DOHH2 (cell line): ENCODE measurements at regions not wholly inside any gene's neighbourhood (a gene's known extent, or its start where the extent isn't known, plus 50 kb on each side); places are given as distances from the start of the nearest gene placed in this dataset.

ENCODE experiments used
- H3F3A ChIP-seq: fragments of 200-600 bp; sonication (generic), shearing (Covaris generic); 2 replicates; pipeline ENCODE4 v1.6.0; 2016; ENCODE audit warnings: antibody characterized with exemption, mild to moderate bottlenecking; ENCODE audit not compliant: control insufficient read depth, insufficient read depth
- H3K27ac ChIP-seq: fragments of 200-600 bp; sonication (generic); 2 replicates; pipeline ENCODE4 v1.5.1; 2014; ENCODE audit warnings: low read depth, mild to moderate bottlenecking, low read length, moderate library complexity
- H3K27me3 ChIP-seq: fragments of 200-600 bp; sonication (generic); 2 replicates; pipeline ENCODE4 v1.6.1; 2014; ENCODE audit warnings: mild to moderate bottlenecking, low read length, mixed read lengths; ENCODE audit not compliant: control insufficient read depth
- H3K36me3 ChIP-seq: fragments of 200-600 bp; sonication (generic); 2 replicates; pipeline ENCODE4 v1.6.1; 2014; ENCODE audit warnings: mild to moderate bottlenecking, low read length, moderate library complexity, mixed read lengths; ENCODE audit not compliant: control insufficient read depth
- H3K4me1 ChIP-seq: fragments of 200-600 bp; sonication (generic); 2 replicates; pipeline ENCODE4 v1.6.1; 2014; ENCODE audit warnings: mild to moderate bottlenecking, low read length, mixed read lengths; ENCODE audit not compliant: control insufficient read depth
- H3K4me2 ChIP-seq: fragments of 200-600 bp; sonication (generic); 2 replicates; pipeline ENCODE4 v1.6.0; 2014; ENCODE audit warnings: mild to moderate bottlenecking, low read length, moderate library complexity
- H3K4me3 ChIP-seq: fragments of 200-600 bp; sonication (generic); 2 replicates; pipeline ENCODE4 v1.5.1; 2014; ENCODE audit warnings: mild to moderate bottlenecking, low read length, mixed read lengths
- H3K79me2 ChIP-seq: fragments of 200-600 bp; sonication (generic); 2 replicates; pipeline ENCODE4 v1.6.1; 2014; ENCODE audit warnings: mild to moderate bottlenecking, low read length, mixed read lengths; ENCODE audit not compliant: control insufficient read depth
- H3K9me2 ChIP-seq: fragments of 200-600 bp; sonication (generic); replicated peaks from 2 replicates; pipeline ENCODE4 v1.6.1; 2014; ENCODE audit warnings: mild to moderate bottlenecking, low read length, mixed read lengths; ENCODE audit not compliant: control insufficient read depth
- H3K9me3 ChIP-seq: fragments of 200-600 bp; sonication (generic); 2 replicates; pipeline ENCODE4 v1.6.1; 2014; ENCODE audit warnings: antibody characterized with exemption, low read length, mixed read lengths; ENCODE audit not compliant: control insufficient read depth, insufficient read depth
- H4K20me1 ChIP-seq: fragments of 200-600 bp; sonication (generic); 2 replicates; pipeline ENCODE4 v1.6.0; 2014; ENCODE audit warnings: low read depth, mild to moderate bottlenecking, antibody characterized with exemption, low read length, moderate library complexity; ENCODE audit not compliant: control insufficient read depth, insufficient read depth
- EZH2phosphoT487 ChIP-seq: fragments of 200-600 bp; sonication (generic); IDR thresholded peaks from 2 replicates; pipeline ENCODE4 v1.6.1; 2017; ENCODE audit warnings: borderline replicate concordance, mild to moderate bottlenecking, antibody characterized with exemption, low read length, moderate library complexity, mixed read lengths
- TF ChIP-seq, protein P1 (sequence below): fragments of 200-600 bp; sonication (generic); IDR thresholded peaks from one replicate; pipeline ENCODE4 v1.5.1; 2014; ENCODE audit warnings: antibody characterized with exemption, mild to moderate bottlenecking, low read depth, low read length; ENCODE audit not compliant: poor library complexity, severe bottlenecking

DNA sequence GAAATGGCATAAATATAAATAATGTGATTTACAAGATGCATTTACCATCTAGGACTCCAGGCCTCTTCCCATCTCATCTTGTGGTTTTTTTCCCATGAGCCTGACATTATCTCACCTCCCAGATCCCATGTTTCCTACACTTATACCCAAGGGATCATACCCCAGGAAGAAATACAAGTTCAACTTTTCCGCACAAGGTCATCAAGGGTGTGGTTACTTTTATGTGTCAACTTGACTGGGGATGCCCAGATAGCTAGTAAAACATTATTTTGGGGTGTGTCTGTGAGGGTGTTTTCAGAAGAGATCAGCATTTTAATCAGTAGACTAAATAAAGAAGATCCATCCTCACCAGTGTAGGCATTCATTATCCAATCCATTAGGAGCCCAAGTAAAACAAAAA lies 176.3 kb upstream of the TNFAIP3 start:
- Histone ChIP-seq H3K4me2 (no peak overlapping the region), H3K9me3 (no peaks in the 10 kb centered on the region), H3K4me3 (no peak overlapping the region), H3K27ac (no peak overlapping the region), H3K79me2 (no peaks in the 10 kb centered on the region), H3K9me2 (no peaks in the 10 kb centered on the region), H4K20me1 (no peaks in the 10 kb centered on the region), H3K4me1 (no peaks in the 10 kb centered on the region), H3K27me3 (no peaks in the 10 kb centered on the region), H3F3A (no peaks in the 10 kb centered on the region), H3K36me3 (no peaks in the 10 kb centered on the region)
- TF ChIP-seq, protein P1, sequence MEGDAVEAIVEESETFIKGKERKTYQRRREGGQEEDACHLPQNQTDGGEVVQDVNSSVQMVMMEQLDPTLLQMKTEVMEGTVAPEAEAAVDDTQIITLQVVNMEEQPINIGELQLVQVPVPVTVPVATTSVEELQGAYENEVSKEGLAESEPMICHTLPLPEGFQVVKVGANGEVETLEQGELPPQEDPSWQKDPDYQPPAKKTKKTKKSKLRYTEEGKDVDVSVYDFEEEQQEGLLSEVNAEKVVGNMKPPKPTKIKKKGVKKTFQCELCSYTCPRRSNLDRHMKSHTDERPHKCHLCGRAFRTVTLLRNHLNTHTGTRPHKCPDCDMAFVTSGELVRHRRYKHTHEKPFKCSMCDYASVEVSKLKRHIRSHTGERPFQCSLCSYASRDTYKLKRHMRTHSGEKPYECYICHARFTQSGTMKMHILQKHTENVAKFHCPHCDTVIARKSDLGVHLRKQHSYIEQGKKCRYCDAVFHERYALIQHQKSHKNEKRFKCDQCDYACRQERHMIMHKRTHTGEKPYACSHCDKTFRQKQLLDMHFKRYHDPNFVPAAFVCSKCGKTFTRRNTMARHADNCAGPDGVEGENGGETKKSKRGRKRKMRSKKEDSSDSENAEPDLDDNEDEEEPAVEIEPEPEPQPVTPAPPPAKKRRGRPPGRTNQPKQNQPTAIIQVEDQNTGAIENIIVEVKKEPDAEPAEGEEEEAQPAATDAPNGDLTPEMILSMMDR = no peak
- TF ChIP-seq EZH2phosphoT487 = no peak

DNA sequence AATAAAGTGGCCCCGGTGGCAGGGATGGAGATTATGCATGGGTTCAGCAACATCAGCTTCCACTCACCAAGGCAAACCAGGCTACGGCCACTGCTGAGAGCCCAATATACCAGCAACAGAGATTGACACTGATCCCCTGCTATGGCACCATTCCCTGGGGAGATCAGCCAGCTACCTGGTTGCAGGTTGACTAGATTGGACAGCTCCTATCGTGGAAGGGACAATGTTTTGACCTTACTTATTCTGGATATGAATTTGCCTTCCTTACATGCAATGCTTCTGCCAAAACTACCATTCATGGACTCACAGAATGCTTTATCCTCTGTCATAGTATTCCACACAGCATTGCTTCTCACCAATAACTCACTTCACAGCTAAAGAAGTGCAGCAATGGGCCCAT lies 174.8 kb upstream of the TNFAIP3 start:
- Histone ChIP-seq H3F3A (no peaks in the 10 kb centered on the region), H3K36me3 (no peaks in the 10 kb centered on the region), H3K27me3 (0 out of 2 replicates have a peak, but pooled peaks cover 3% of the 10 kb centered on the region), H3K27ac (no peak overlapping the region), H4K20me1 (no peaks in the 10 kb centered on the region), H3K4me3 (no peak overlapping the region), H3K9me2 (no peaks in the 10 kb centered on the region), H3K79me2 (no peaks in the 10 kb centered on the region), H3K9me3 (no peaks in the 10 kb centered on the region), H3K4me1 (no peaks in the 10 kb centered on the region), H3K4me2 (no peak overlapping the region)
- TF ChIP-seq, protein P1 = no peak
- TF ChIP-seq EZH2phosphoT487 = no peak

DNA sequence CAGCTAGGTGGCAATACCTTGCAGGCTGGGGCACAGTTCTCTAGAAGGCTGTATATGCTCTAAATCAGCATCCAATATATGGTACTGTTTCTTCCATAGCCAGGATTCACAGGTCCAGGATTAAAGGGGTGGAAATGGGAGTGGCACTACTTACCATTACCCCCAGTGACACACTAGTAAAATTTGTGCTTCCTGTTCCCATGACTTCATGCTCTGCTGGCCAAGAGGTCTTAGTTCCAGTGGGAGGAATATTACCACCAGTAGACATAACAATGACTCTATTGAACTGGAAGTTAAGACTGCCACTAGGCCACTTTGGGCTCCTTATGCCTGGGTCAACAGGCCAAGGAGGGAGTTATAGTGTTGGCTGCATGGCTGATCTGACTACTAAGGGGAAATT lies 174.3 kb upstream of the TNFAIP3 start:
- Histone ChIP-seq H4K20me1 (no peaks in the 10 kb centered on the region), H3K9me2 (no peaks in the 10 kb centered on the region), H3K4me2 (no peak overlapping the region), H3F3A (no peaks in the 10 kb centered on the region), H3K27ac (no peak overlapping the region), H3K36me3 (no peaks in the 10 kb centered on the region), H3K27me3 (0 out of 2 replicates have a peak, but pooled peaks cover 4% of the 10 kb centered on the region), H3K4me1 (no peaks in the 10 kb centered on the region), H3K9me3 (no peaks in the 10 kb centered on the region), H3K4me3 (no peak overlapping the region), H3K79me2 (no peaks in the 10 kb centered on the region)
- TF ChIP-seq, protein P1 = no peak
- TF ChIP-seq EZH2phosphoT487 = no peak
